ENCODE measurements at regions not wholly inside any gene's neighbourhood (a gene's known extent, or its start where the extent isn't known, plus 50 kb on each side); places are given as distances from the start of the nearest gene placed in this dataset.

GRCh38 chr17:54834086-54834485 lies 66.6 kb upstream of the TOM1L1 start:
- no peak for DNase-seq

GRCh38 chr17:54835015-54835414 lies 65.6 kb upstream of the TOM1L1 start:
- no peak for DNase-seq

- DNase-seq, result no peak
Measured at GRCh38 chr17:54836723-54837462, 63.8 kb upstream of the TOM1L1 start.

GRCh38 chr17:54838651-54839421 lies 61.8 kb upstream of the TOM1L1 start:
- DNase-seq, result no peak

- no peak for DNase-seq
Measured at GRCh38 chr17:54839447-54839846, 61.2 kb upstream of the TOM1L1 start.

- DNase-seq, result no peak
Measured at GRCh38 chr17:54840885-54841591, 59.6 kb upstream of the TOM1L1 start.

GRCh38 chr17:54841656-54842055 lies 59.0 kb upstream of the TOM1L1 start:
- no peak for DNase-seq

- no peak for DNase-seq
Measured at GRCh38 chr17:54844233-54844632, 56.4 kb upstream of the TOM1L1 start.

GRCh38 chr17:54848368-54848987 lies 52.2 kb upstream of the TOM1L1 start:
- no peak for DNase-seq

GRCh38 chr17:54849660-54850059 lies 51.0 kb upstream of the TOM1L1 start:
- no peak for DNase-seq

Measured in muscle of back (tissue), 3 donors.